Fibroblast of skin of left quadriceps (primary cell): ENCODE measurements at regions not wholly inside any gene's neighbourhood (a gene's known extent, or its start where the extent isn't known, plus 50 kb on each side); places are given as distances from the start of the nearest gene placed in this dataset.
"Not testable (repeated sequence)": the region's sequence is repeated elsewhere in the genome, so short reads cannot be mapped to it uniquely, and the experiment has no call there.

Experiments
- DNase-seq, 2 experiments: peaks; one replicate each; pipeline ENCODE4 v3.0.0-alpha.2; 2013; ENCODE audit warnings: low read depth in 2 of 2

GRCh38 chr15:47099801-47100200 is 617.5 kb upstream of the SEMA6D start:
- DNase-seq, result not testable (repeated sequence)

GRCh38 chr15:47108800-47109199 is 608.5 kb upstream of the SEMA6D start:
- peak; percentile 1 to 3 for DNase-seq

- no peak for DNase-seq
Observed at GRCh38 chr15:47116698-47117097, 600.6 kb upstream of the SEMA6D start.

- no peak for DNase-seq
Observed at GRCh38 chr15:47119349-47119748, 598.0 kb upstream of the SEMA6D start.

GRCh38 chr15:47124430-47125102 is 592.7 kb upstream of the SEMA6D start:
- DNase-seq, result no peak

GRCh38 chr15:47129033-47129432 is 588.3 kb upstream of the SEMA6D start:
- no peak for DNase-seq

- not testable (repeated sequence) for DNase-seq
Observed at GRCh38 chr15:47131450-47131849, 585.9 kb upstream of the SEMA6D start.

- DNase-seq, result no peak
Observed at GRCh38 chr15:47135267-47135666, 582.0 kb upstream of the SEMA6D start.

GRCh38 chr15:47136236-47136635 is 581.1 kb upstream of the SEMA6D start:
- no peak for DNase-seq

GRCh38 chr15:47139965-47140364 is 577.3 kb upstream of the SEMA6D start:
- no peak for DNase-seq

GRCh38 chr15:47157827-47158226 is 559.5 kb upstream of the SEMA6D start:
- DNase-seq, result no peak

GRCh38 chr15:47158573-47158972 is 558.7 kb upstream of the SEMA6D start:
- DNase-seq, result no peak

GRCh38 chr15:47177177-47177576 is 540.1 kb upstream of the SEMA6D start:
- no peak for DNase-seq

- DNase-seq, result no peak
Observed at GRCh38 chr15:47179988-47180387, 537.3 kb upstream of the SEMA6D start.

- DNase-seq, result no peak
Observed at GRCh38 chr15:47182818-47183217, 534.5 kb upstream of the SEMA6D start.

- no peak for DNase-seq
Observed at GRCh38 chr15:47184003-47184907, 533.0 kb upstream of the SEMA6D start.

GRCh38 chr15:47184908-47185801 is 532.1 kb upstream of the SEMA6D start:
- no peak for DNase-seq

- no peak for DNase-seq
Observed at GRCh38 chr15:47186075-47186474, 531.2 kb upstream of the SEMA6D start.

GRCh38 chr15:47188758-47189507 is 528.4 kb upstream of the SEMA6D start:
- DNase-seq, result no peak

- DNase-seq, result peak; percentile 13 to 14
Observed at GRCh38 chr15:47194718-47195117, 522.6 kb upstream of the SEMA6D start.

- peak; percentile 59 to 68 for DNase-seq
Observed at GRCh38 chr15:47196048-47196447, 521.3 kb upstream of the SEMA6D start.
